HG03039 (cell line): ENCODE measurements at regions not wholly inside any gene's neighbourhood (a gene's known extent, or its start where the extent isn't known, plus 50 kb on each side); places are given as distances from the start of the nearest gene placed in this dataset.

Source experiments
- ATAC-seq: cut with Tn5 transposase; IDR thresholded peaks from one replicate; pipeline ENCODE4 v1.9.1; 2021; ENCODE audit warnings: mild to moderate bottlenecking, moderate library complexity; ENCODE audit not compliant: unreplicated experiment

GRCh38 chr6:19637010-19637409 lies 200.2 kb upstream of the ID4 start:
- ATAC-seq: no peak

- no peak for ATAC-seq
These were observed 198.2 kb upstream of the ID4 start for GRCh38 chr6:19638931-19639330.

DNA sequence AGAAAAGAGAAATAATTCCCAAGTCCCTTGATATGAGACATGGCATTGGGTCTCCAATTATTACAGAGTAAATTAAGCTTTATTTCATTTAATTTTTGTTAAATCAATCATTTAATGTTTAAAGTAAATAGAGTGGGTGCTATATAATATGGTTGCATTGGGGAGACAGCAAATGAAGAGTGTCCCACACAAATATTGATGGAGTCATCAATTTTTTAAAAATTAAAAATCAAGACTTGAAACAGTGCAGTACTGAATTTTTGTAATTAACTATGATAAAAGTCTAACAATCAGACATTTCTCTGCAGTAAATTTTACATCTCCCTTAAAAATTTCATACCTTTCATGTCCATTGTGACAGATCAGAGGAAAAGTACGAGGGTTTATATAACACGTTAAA lies 193.9 kb upstream of the ID4 start:
- ATAC-seq: no peak

DNA sequence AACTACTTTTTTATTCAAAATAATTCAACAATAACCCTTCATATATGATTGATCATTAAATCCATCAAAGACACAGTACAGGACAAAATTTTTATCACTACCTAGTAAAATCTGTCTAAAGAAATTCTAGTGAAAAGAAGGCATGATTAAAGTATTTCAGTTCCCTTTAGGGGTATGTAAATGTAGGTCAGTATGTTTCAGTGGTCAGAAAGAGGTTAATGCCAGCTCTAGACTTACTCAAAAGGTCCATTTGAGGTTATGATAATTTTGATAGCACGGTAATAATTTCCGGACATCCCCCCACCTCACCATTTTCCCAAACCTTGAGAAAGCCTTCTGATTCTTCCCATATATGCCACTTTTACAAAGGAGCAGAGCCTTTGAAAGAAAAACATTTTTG lies 193.5 kb upstream of the ID4 start:
- no peak for ATAC-seq

- ATAC-seq: no peak
These were observed 181.4 kb upstream of the ID4 start for GRCh38 chr6:19655744-19656143.

DNA sequence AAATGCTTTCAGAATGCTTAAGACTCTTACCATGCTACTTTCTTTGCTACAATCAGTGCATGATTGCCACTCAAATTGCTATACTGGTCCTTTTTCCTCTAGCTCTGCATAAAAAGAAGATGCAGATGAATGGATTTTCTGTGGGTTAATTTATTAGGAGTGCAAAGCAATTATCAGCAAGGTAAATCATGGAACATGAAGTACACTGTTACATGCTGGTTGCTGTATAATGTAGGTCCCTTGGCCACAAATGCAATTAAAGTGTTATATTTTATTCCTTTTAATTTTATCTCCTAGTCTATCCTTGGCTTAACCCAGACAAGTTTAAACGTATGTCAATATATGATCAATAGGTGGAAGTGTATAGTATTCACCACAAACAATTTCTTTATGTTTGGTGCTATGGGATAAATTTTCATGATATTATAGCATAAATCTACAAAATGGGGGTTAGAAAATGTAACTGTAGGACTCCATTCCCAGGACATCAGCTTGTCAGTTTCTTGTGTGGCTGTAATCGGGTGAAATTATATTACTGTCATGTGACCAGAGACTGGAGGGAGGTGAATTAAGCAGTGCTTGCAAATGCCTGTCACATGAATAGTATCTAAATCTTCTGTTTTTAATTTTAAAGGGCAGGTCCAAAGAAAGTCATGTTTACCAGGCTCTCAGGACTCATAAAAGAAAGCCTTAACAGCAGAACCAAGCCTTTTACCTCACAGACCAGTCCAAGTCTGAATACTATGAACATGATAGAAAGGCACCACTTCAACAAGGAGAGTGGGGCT lies 176.9 kb upstream of the ID4 start:
- no peak for ATAC-seq

GRCh38 chr6:19662911-19663310 lies 174.3 kb upstream of the ID4 start:
- ATAC-seq: no peak

DNA sequence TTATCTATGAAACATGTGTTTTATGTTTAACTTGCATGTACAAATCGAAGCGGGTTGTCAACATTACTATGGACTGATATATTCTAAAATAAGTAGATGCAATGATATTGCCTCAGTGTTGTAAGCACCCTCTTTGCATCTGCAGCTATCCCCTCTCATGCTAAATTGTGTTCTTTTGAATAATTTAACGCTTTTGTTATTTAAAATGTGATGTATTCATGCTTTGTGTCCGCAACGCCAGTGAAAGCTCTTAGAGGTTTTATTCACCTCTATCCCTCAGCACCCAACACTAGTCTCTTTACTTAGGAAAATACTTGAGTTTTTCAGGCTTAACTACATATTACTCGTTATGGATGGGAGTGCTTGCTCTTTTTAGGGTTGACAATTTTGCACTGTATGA lies 173.7 kb upstream of the ID4 start:
- ATAC-seq: no peak

DNA sequence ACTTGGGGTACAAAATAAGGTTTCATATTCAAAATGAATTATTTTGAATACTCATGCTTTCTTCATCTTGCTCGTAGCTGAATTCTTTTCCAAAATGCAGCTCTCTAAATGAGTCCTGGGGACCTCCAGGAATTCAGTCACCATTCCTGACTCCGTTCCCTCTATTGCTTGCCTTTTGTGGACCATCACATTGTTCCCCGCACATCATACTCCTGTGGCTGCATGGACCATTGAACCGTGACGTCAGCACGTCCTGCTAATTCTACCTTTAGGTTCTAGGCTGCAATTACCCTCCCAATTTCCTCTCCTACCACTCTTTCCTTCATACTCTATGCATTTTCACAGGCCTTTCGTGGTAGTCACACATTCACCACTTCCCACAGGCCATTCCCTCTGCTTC lies 173.1 kb upstream of the ID4 start:
- ATAC-seq: no peak

DNA sequence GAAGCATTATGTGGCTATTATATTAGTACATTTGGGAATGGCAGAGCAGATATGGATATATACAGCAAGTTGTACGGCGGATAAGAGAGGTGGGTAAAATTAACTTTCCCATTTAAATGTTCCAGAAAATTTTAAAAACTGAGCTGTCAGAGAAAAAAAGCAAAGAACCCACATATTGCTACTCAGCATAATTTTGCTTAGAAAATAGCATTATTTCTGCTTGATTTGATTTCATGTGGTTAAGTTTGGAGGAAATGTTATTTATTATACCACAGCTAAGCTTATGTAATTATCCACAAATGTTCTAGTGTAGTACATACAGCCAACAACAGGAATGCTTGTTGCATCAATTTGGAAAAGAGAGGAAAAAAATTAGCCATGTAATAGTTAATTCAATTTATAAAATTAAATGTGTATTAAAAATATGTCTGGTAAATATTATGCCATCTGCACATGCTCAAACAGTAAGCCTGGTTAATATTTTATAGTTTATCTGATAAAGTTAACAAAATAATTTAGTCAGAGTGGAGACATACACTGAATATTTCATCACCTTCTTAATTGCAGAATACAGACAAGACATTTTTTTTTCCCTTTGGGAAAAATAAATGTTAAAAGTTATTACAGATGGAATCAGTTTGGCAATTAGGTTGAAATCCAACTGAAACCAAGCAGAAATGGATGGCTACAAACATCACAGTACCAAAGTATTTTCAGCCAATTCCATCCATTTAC lies 172.1 kb upstream of the ID4 start:
- ATAC-seq: no peak

- no peak for ATAC-seq
These were observed 171.6 kb upstream of the ID4 start for GRCh38 chr6:19665613-19665909.

- ATAC-seq: no peak
These were observed 168.5 kb upstream of the ID4 start for GRCh38 chr6:19668710-19669109.

- no peak for ATAC-seq
These were observed 168.0 kb upstream of the ID4 start for GRCh38 chr6:19669206-19669605.

DNA sequence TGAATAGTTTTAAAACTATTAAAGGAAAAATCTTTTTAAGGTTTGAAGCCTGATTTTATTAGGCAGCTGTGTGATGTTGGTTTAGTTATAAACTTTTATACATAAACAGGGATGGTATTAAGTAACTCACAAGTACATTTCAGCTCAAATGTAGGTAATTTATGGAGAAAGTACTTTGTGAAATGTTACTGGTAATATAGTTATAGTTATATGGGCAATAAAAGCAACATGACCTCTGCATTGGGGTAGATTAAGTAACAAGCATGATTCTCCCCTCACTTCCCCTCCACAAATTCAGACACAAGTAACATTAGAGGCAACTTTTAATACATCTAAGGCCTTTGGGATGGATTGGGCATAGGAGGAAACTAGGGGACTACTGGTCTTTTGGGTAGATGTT lies 154.3 kb upstream of the ID4 start:
- ATAC-seq: no peak

DNA sequence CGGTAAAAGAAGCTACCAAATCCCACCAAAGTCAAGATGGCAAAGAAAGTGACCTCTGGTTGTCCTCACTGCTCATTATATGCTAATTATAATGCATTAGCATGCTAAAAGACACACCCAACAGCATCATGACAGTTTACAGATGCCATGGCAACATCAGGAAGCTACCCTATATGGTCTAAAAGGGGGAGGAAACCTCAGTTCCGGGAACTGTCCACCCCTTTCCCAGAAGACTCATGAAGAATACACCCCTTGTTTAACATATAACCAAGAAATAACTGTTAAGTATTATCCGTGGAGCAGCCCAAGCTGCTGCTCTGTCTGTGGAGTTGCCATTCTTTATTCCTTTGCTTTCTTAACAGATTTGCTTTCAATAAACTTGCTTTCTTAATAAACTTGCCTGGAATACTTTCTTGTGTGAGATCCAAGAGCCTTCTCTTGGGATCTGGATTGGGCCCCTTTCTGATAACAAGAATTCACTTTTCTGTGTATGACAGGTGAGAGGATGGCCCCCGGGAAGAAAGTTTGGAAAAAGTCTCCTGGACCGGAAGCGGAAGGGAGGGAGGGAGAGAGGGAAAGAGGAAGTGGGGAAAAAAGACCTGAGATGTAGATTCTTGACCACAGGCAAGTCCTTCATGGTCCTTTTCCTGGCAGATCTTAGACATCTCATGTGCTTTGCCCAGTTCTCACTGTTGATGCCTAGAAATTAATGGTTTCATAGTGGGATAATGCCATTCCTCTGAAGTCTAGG lies 146.7 kb upstream of the ID4 start:
- ATAC-seq: no peak

GRCh38 chr6:19691465-19692167 lies 145.6 kb upstream of the ID4 start:
- ATAC-seq: no peak

- no peak for ATAC-seq
These were observed 144.5 kb upstream of the ID4 start for GRCh38 chr6:19692506-19693298.

- no peak for ATAC-seq
These were observed 142.5 kb upstream of the ID4 start for GRCh38 chr6:19694697-19695096.

- ATAC-seq: no peak
These were observed 139.4 kb upstream of the ID4 start for GRCh38 chr6:19697744-19698290.

GRCh38 chr6:19699932-19700331 lies 137.2 kb upstream of the ID4 start:
- ATAC-seq: no peak
